Right ventricle myocardium superior (tissue), 1 donor: ENCODE measurements at regions not wholly inside any gene's neighbourhood (a gene's known extent, or its start where the extent isn't known, plus 50 kb on each side); places are given as distances from the start of the nearest gene placed in this dataset.
A peak's percentile ranks its signal among the peaks of the same experiment; 100 is the strongest.

ENCODE experiments used
- ATAC-seq: fragments of 200-7000 bp; cut with Tn5 transposase; one replicate; pipeline ENCODE4 v1.9.1; 2020; ENCODE audit warnings: mild to moderate bottlenecking; ENCODE audit not compliant: poor library complexity
- DNase-seq: peaks from one replicate; pipeline ENCODE4 v3.0.0-alpha.2; 2020
- intact Hi-C: fragments of 100-400 bp; cut with DNase I; formaldehyde crosslinking; loops from one replicate; pipeline ENCODE4 v1.11.2; 2022
- donor health status: DM: no; HTN: yes; CAD: no; lungs with severe emphysema.

DNA sequence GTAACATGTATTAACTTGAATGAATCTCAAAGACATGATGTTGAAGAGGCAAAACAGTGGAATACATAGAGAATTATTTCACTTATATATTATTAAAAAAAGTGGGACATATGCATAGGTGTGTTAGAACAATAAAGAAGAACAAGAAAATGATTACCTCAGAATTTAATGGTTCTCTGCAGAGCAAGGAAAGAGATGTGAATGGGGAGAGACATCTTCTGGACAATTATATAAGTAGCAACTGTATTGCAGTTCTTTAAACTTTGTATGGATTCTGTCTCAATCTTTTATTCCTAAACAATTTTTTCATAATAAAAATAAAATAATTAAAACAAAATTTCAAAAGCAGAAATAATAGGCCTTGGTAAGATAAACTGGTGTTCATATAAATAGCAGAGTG, 674.9 kb upstream of the ADGRL4 start:
- DNase-seq (no peak), ATAC-seq (no peak)
- intact Hi-C loops = no loop called here

DNA sequence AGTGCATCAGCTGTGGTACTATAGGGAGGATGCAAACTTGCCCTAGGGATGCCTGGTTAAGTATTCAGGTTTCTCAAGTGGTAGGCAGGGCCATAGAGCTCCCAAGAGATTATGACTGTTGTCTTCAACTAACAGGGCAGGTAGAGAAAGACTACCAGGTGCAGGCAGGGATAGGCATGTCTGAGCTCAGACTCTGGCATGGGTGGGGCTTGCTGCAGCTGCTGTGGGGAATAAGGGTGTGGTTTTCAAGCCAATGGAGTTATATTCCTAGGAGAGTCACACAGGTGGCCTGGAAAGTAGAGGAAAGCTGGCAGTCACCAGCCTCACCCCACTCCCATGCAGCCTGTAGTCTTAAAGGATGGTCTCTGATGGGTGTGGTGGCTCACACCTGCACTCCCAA, 673.4 kb upstream of the ADGRL4 start:
- ATAC-seq (no peak), DNase-seq (no peak)
- intact Hi-C loops = no loop called here

DNA sequence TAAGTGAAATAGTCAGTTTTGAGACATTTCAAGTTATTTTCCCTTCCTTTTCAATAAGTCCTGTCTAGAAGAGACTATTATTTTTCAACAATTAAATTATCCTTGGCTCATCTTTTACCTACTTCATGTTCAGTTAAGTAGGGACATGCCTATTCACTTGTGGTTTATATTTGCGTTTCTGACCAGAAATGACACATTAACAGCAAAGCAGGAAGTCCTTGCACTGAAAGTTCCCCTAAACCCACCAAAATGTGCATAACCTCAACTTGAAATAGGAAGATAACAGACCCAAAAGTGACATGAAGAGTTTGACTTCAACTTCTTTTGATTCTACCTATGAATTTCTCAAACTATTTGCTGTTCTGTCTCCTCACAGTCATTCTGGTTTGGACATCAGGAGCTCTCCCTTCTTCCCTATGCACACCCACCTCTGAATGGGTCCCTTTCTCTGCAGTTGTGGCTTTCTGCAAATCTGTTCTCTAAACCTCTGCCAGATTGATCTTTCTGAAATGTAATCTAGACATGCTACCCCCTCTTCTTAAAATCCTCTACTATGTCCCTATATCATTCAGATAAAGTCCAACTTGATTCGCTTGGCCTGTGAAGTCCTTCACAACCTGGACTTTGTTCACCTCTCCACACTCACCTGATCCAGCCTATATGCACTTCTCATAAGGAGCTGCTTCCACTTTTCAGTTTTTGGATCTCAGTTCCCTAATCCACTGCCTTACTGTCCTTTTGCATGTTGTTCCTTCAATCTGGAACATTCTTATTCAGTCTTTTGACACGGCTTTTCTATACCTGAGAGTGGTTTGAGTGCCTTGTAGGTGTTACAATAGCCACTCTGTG, 661.5 kb upstream of the ADGRL4 start:
- DNase-seq = no peak
- no peak for ATAC-seq
- intact Hi-C loops = no loop called here

DNA sequence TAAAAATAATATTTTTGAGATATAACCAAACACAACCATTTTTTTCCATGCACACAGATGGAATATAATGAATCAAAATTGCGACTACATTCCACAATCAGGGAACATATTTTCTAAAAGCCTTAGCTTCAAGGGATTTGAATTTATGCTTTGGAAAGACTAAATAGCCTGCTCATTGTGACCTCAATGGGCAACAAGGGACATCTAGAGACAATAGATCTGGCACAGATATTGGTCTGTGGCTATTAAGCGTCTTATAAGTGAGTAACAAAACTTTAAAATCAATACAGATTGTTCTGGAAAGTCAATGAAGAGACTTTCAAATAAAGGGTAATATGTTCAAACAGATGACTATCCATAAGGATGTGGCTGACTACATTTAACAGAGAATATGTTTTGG, 660.6 kb upstream of the ADGRL4 start:
- ATAC-seq = no peak

DNA sequence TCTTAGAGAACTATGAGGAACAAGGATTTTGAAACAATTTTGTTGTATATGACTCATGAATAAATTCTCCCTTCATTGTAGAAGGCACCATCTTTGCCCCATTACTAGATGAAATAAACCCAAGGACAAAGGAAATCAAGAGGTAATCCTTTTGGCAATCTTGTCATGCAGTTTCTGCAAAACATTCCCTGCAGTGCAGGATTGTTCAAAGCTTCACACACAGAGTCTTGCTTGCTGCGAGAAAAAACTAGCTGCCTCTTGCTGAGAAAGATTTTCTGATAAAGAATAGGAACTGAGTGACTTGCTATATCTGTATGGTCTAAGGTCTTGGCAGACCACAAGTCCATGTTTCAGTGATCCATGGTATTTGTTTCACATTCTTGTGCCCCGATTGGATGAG, 657.4 kb upstream of the ADGRL4 start:
- intact Hi-C loops = no loop called here
- DNase-seq (no peak), ATAC-seq (no peak)

More for the DNA sequence above, 660.6 kb upstream of the ADGRL4 start:
- intact Hi-C loops = no loop called here
- DNase-seq = no peak

DNA sequence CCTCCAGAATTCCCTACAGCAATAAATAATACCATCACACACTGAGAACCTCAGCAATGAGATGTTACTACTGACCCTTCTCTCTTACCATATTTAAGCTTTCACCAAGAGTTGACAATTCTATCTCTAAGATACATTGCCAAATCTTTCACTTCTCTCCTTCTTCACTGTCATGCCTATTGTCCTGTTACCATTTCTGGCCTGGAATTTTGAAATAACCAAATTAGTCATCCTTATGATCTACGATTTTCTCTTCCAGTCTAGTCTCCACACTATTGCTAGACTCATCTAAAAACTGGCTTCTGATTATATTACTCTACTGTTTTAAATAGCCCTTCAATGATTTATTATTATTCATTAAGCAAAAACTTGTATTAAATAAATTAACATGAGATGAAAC, 656.1 kb upstream of the ADGRL4 start:
- intact Hi-C loops = no loop called here
- ATAC-seq = no peak
- DNase-seq = no peak

DNA sequence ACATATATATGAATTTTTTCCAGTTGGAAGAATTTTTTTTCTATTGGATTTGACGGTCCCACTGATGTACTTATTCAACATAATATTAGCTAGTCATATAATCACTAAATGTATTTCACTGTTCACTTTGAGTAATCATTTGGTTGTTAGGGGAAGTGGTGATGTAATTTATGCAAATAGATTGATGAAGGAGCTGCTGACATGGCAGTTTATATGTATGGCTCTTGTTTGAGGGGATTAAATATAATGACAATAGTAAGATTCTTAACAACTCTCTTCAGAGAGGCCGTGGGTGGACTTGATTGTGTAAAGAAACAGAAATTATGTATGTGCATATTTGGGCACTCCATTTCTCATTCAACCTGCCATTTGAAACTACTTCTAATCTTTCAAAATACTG, 653.6 kb upstream of the ADGRL4 start:
- intact Hi-C loops = no loop called here
- ATAC-seq = no peak
- DNase-seq = no peak

DNA sequence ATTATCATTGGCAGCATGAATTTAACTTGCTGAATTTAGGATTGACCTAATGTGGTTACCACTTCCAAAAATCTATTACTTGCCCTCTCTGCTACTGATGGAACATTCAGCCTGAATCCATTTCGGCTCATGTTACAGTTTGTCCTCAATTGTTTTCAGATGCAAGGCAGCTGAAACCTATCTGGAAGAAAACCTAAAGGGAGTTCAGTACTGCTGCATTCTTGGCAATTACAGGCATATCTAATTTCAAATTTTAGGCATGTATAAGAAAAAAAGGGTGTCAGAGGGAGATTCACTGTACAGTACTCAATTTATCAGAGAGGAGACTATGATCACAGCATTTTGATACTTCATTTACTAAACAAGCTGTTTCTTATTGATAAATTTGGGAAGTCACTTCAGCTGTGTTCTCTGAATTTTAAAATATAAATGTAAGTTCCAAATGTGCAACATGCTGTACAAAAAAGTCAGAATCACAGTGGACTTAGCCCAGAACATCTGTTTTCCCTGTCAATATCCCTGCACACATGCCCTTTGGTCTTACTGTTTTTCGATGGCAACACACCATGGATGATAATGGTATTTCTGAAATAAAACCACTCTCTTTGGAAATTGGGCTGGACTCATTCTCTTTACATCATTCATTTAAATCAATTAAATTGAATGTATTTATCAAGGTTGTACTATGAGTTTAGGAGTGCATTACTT, 651.6 kb upstream of the ADGRL4 start:
- ATAC-seq = no peak
- DNase-seq = no peak
- intact Hi-C loops = no loop called here

DNA sequence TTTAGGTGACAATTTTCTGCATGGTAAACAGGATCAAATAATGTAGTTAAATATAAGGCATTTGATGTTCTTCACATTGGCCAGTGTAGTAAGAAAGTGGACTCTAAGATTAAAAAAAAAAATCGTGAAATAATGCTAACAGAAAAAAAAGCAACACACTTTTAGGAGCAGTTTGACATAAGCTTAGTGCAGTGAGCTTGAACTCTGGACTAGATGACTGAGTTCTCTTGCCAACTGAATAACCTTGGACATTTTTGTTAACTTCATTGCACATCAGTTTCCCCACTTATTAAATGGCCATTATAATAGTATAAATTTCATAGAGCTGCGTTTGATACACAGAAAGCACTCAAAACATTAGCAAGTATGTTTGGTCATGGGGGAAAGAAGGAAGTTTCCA, 649.3 kb upstream of the ADGRL4 start:
- ATAC-seq (no peak), DNase-seq (no peak)
- intact Hi-C loops = no loop called here

DNA sequence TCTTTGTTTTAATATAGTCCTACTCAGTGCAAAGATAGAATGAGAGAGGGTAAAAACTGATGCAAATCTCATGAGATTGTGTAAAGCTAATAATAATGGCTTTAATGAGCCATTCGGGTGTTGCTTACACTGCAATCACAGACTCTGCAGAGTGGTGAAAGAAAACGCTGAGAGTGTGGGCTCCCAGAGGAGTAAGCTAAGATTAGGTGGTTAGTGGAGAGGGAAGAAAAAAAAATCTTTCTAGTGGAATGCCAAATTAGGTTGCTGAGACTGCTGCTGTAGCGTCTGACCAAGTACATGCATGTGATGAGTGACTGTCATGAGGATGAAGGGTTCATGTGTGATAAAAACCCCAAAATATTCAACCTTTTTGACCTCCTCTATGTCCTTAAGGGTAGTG, 645.9 kb upstream of the ADGRL4 start:
- intact Hi-C loops = no loop called here
- ATAC-seq = peak; percentile 34
- no peak for DNase-seq

DNA sequence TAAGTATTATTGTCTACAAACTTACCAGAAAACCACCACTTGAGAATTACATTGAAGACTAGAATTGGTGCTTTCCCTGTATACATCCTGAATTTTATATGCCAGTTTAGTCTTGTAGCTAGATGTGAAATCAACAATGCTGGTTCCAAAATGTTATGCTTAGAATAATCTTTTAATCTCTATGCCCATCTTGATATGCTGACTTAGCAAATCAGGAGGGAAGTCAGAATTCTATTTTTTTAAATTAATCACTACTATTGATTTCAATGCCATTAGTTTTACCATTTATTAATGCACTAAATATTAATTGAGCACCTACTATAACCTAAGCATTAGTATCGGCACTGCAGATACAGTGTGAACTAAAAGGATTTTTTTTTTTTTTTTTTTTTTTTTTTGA, 641.6 kb upstream of the ADGRL4 start:
- no peak for ATAC-seq
- DNase-seq = no peak
- intact Hi-C loops = no loop called here

DNA sequence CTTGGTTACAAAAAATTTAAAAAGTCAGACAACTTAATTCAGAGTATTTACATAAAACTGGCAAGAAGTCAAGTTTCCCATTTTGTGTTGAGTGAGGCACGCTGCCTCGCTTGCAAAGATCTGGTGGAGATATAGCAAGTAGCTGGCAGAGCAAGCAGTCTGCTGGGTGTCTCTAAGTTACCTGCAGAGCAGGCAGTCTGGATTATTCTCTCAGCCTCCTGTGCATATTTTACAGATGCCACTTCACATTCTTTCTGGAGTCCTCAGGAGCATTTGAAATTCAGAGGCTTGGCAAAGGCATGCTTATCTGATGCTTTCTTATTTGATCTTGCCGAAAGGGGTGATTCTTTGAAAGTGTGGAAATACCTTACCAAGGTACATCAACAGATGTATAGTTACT, 640.4 kb upstream of the ADGRL4 start:
- DNase-seq (no peak), ATAC-seq (no peak)
- intact Hi-C loops = no loop called here

DNA sequence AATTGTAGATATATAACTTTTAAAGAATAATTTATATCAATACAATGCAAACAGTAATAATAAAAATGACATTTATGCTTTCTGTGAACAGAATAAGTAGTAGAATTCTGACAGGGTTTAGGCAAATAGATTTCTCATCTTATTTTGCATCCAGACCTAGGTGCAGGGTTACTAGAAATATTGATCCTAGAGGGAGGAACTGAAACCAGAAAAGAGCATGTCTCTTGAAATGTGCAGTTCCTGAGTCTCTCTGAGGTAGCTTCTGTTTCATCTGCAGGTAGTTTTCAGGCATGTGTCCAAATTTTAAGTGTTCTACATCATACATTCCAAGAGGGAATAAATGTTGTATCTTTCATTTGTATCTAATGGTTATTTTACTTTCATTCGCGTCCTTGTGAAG, 631.9 kb upstream of the ADGRL4 start:
- intact Hi-C loops = no loop called here
- ATAC-seq (no peak), DNase-seq (no peak)

DNA sequence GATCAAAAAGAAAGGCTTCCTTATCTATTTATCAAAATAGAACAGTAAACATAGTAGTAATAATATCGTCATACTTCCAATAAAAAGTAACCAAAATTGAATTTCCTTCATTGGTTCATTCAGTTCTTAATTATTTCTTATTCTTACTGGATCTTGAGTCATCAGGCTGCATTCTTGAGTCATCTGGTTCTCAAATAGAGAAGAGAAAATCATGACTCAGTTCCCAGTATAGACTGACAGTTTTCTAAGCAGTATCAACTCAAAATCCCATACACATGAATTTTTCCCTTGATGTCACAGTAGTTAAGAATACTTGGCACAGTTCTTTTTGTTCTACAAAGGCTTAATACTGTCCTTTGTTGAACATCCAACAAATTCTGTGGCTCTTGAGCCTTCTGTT, 626.9 kb upstream of the ADGRL4 start:
- DNase-seq = no peak
- intact Hi-C loops = no loop called here
- ATAC-seq = no peak

DNA sequence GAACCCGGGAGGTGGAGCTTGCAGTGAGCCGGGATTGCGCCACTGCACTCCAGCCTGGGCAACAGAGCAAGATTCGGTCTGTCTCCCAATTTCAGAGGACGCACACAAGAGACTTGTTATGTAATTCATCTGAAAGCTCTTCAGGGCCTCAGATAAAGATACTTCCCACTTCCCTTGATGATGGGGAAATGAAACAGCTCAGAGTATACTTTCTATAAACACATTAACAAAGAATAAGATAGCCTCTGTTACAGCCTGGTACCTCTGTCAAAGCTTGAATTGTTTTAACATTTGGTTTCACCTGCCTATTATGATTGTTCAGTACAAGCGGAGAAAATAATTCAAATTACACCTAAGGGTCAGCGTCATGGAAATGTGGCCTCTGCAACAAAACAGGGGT, 622.9 kb upstream of the ADGRL4 start:
- DNase-seq (no peak), ATAC-seq (no peak)
- intact Hi-C loops = no loop called here

DNA sequence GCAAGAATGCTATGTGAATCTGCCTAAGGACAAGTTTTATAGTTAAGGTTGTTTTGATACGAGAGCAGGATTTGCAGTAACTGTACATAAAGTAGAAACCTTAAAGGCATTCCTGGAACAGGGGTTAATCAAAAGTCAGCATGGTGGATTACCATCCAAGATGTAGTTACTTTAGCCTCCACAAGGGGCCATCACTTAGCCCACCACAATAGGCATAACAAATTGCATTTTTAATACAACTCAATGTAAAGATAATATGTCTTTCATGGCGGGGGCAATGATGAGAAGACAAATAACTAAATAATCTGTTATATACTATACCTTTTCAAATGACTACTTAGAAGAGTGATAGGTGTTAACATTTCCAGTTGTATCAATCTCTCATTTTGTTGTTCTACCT, 611.2 kb upstream of the ADGRL4 start:
- intact Hi-C loops = no loop called here
- no peak for DNase-seq
- ATAC-seq = no peak

DNA sequence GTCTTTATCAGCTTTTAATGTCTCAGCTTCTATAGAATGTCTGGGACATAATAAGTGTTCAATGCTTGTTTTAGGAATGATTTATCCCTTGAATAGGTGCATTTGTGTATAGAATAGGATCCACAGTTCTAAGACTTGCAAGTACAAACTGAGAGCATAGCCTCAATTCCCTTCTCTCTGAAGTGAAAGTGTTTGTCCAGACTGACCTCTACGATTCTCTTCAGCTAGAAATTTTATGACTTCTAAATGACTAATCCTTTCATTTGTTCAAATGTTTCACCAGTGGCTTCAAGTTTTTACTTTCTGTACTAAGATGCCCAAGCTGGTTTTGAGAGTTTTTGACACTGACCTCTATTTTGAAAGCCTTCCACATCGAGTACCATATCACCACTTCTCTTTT, 608.2 kb upstream of the ADGRL4 start:
- intact Hi-C loops = no loop called here
- DNase-seq (no peak), ATAC-seq (no peak)

DNA sequence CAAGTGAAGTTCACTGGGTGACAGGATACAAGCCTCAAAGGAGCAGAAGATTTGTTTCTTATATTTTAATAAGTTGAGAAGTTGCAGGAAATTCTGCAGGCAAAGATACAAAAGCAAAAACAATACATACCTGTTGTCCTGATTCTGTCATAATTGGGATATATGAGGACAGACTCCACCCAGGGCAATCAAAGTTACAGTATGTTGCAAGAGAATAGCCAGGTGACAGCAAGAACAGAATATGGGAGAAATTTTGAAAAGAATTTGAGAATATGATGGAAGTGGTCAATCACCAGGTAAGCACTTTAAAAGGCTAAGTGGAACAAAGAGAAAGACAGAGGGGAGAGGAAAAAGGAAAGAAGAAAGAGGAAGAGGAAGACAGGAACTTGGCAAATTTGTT, 607.6 kb upstream of the ADGRL4 start:
- no peak for DNase-seq
- intact Hi-C loops = no loop called here
- ATAC-seq = no peak

DNA sequence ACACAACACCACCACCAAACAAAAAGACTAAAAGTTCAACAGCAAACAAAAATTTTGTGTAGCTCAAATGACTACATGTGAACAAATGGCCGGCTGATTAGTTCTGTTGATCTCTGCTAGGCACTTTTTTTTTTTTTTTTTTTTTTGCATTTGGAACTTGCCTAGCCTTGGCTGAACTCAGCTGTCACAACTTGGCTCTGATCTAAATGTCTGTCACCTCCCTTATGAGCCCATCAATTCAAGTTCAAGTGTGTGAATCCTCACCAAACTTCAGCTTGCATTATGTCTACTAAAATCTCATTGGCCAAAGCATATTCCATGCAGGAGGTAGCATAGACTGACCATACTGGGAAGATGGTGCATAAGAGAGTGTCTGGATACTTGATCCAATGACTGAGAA, 606.5 kb upstream of the ADGRL4 start:
- intact Hi-C loops = no loop called here
- ATAC-seq (no peak), DNase-seq (no peak)

DNA sequence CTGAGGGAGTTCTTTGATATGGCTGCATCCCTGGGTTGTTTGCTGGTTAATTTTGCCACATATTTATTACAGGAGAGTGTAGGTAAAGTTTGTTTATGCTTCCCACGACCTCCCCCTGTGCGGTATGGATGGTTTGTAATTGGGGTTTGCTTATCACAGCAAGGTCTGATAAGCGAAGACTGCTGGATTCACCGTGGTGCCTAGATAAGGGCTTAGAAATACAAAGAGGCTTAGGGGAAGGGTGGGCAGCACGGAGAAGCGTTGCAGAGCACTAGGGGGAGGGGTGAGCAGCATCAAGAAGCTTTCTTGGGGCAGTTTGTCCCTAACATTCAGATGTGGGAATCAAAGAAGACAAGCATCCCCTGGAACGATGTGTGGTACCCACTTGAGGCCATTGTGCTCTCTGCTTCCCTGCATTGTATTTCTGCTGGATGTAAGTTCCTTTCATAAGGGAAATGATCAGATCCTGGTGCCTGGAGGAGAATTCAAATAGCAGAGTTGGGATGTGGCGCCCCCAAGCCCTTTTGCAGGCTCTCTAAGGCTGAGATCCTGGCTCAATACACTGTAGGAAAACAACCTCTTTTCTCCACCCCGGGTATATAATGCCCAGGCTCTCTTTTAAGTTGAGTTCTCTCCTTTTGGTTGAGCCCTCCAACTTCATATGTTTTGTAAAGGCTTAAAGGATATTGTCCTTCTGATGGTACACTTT, 598.1 kb upstream of the ADGRL4 start:
- intact Hi-C loops = no loop called here
- DNase-seq (no peak), ATAC-seq (no peak)
